GM12878 (cell line): ENCODE measurements at regions not wholly inside any gene's neighbourhood (a gene's known extent, or its start where the extent isn't known, plus 50 kb on each side); places are given as distances from the start of the nearest gene placed in this dataset.

ENCODE experiments used
- GATAD2B ChIP-seq: fragments of 450-650 bp; conservative IDR thresholded peaks from 2 replicates; pipeline ENCODE4 v1.6.1; 2017; ENCODE audit warnings: low read depth, mild to moderate bottlenecking, moderate library complexity
- HDGF ChIP-seq: fragments of 450-650 bp; IDR thresholded peaks from 2 replicates; pipeline ENCODE4 v1.6.1; 2016; ENCODE audit warnings: antibody characterized with exemption
- MTA3 ChIP-seq: IDR thresholded peaks from 2 replicates; pipeline ENCODE4 v1.6.1; 2012; ENCODE audit warnings: low read length, inconsistent platforms, borderline replicate concordance
- POLR2A ChIP-seq: IDR thresholded peaks from 2 replicates; pipeline ENCODE4 v1.6.1; 2011; ENCODE audit warnings: low read depth, mild to moderate bottlenecking, low read length
- SMC3 ChIP-seq: IDR thresholded peaks from 2 replicates; pipeline ENCODE4 v1.6.1; 2011; ENCODE audit warnings: low read length, improper control_type of control experiment, borderline replicate concordance
- TF ChIP-seq, protein P1 (sequence below), 3 experiments: IDR thresholded peaks in 2 of 3; conservative IDR thresholded peaks in 1 of 3; 2 replicates each; pipeline ENCODE4 v1.5.1; 2011; ENCODE audit warnings: low read depth in 3 of 3, low read length in 3 of 3, mild to moderate bottlenecking in 3 of 3, control low read depth in 2 of 3, moderate library complexity in 2 of 3, inconsistent platforms in 1 of 3, mixed read lengths in 1 of 3; ENCODE audit not compliant: control insufficient read depth in 2 of 3, insufficient read depth in 1 of 3; ENCODE audit errors: extremely low read depth in 1 of 3
- TF ChIP-seq, protein P2 (sequence below): IDR thresholded peaks from 2 replicates; pipeline ENCODE4 v1.6.1; 2012; ENCODE audit warnings: low read depth, low read length, improper control_type of control experiment
- TF ChIP-seq, protein P3 (sequence below): fragments of 450-650 bp; conservative IDR thresholded peaks from 2 replicates; pipeline ENCODE4 v1.6.1; 2017; ENCODE audit warnings: mild to moderate bottlenecking, moderate library complexity

DNA sequence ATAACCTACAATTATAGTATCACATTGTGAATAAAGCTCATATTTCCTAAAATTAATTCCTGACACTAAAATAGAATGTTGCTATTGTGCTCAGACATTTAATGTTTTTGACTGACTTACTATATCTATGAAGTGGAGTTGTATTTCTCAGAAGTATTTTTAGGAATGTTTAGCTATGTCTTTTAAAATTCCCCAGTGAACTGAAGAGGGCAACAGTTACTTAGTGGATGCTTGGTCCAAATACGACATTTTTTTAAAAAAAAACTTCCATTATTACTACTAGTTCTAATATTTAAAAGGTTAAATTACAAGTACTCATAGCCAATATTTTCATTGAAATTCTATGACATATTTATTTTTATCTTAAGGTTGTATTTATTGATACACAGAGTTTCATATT lies 460.2 kb downstream of the COL12A1 start:
- TF ChIP-seq MTA3 (no peak), HDGF (no peak), POLR2A (no peak), SMC3 (no peak), GATAD2B (no peak)
- TF ChIP-seq, protein P1, sequence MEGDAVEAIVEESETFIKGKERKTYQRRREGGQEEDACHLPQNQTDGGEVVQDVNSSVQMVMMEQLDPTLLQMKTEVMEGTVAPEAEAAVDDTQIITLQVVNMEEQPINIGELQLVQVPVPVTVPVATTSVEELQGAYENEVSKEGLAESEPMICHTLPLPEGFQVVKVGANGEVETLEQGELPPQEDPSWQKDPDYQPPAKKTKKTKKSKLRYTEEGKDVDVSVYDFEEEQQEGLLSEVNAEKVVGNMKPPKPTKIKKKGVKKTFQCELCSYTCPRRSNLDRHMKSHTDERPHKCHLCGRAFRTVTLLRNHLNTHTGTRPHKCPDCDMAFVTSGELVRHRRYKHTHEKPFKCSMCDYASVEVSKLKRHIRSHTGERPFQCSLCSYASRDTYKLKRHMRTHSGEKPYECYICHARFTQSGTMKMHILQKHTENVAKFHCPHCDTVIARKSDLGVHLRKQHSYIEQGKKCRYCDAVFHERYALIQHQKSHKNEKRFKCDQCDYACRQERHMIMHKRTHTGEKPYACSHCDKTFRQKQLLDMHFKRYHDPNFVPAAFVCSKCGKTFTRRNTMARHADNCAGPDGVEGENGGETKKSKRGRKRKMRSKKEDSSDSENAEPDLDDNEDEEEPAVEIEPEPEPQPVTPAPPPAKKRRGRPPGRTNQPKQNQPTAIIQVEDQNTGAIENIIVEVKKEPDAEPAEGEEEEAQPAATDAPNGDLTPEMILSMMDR (IDR thresholded peaks at IDR 0.05 in 2 of 3, conservative IDR thresholded peaks at IDR 0.05 in 1 of 3; ENCODE audit: control insufficient read depth in 2 of 3, extremely low read depth in 1 of 3, insufficient read depth in 1 of 3, low read depth in 3 of 3, low read length in 3 of 3): no peak
- TF ChIP-seq, protein P2, sequence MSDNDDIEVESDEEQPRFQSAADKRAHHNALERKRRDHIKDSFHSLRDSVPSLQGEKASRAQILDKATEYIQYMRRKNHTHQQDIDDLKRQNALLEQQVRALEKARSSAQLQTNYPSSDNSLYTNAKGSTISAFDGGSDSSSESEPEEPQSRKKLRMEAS: no peak
- TF ChIP-seq, protein P3, sequence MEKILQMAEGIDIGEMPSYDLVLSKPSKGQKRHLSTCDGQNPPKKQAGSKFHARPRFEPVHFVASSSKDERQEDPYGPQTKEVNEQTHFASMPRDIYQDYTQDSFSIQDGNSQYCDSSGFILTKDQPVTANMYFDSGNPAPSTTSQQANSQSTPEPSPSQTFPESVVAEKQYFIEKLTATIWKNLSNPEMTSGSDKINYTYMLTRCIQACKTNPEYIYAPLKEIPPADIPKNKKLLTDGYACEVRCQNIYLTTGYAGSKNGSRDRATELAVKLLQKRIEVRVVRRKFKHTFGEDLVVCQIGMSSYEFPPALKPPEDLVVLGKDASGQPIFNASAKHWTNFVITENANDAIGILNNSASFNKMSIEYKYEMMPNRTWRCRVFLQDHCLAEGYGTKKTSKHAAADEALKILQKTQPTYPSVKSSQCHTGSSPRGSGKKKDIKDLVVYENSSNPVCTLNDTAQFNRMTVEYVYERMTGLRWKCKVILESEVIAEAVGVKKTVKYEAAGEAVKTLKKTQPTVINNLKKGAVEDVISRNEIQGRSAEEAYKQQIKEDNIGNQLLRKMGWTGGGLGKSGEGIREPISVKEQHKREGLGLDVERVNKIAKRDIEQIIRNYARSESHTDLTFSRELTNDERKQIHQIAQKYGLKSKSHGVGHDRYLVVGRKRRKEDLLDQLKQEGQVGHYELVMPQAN: no peak
